ENCODE measurements at regions not wholly inside any gene's neighbourhood (a gene's known extent, or its start where the extent isn't known, plus 50 kb on each side); places are given as distances from the start of the nearest gene placed in this dataset.
A peak's percentile ranks its signal among the peaks of the same experiment; 100 is the strongest.

- H3K36me3 ChIP-seq (ENCODE audit: insufficient read depth, low read length), result no peaks in the 10 kb centered on the region
- H3K27me3 ChIP-seq (ENCODE audit: control insufficient read depth, insufficient read depth, low read length), result no peaks in the 10 kb centered on the region
- H3K9ac ChIP-seq (ENCODE audit: low read depth, low read length), result no peak overlapping the region
- H3K4me3 ChIP-seq (ENCODE audit: low read length), result no peak overlapping the region
- H3K4me2 ChIP-seq (ENCODE audit: low read length), result no peak overlapping the region
- no peaks in the 10 kb centered on the region for H3K9me3 ChIP-seq (replicated peaks; ENCODE audit: low read length)
- H3K4me1 ChIP-seq (ENCODE audit: control insufficient read depth, insufficient read depth, low read length), result no peaks in the 10 kb centered on the region
Measured at GRCh38 chr4:114056599-114056998, 77.2 kb upstream of the ARSJ start.

GRCh38 chr4:114057746-114058145, 78.3 kb upstream of the ARSJ start:
- no peaks in the 10 kb centered on the region for H3K27me3 ChIP-seq (ENCODE audit: control insufficient read depth, insufficient read depth, low read length)
- no peak overlapping the region for H3K4me2 ChIP-seq (ENCODE audit: low read length)
- no peaks in the 10 kb centered on the region for H3K4me1 ChIP-seq (ENCODE audit: control insufficient read depth, insufficient read depth, low read length)
- H3K36me3 ChIP-seq (ENCODE audit: insufficient read depth, low read length), result no peaks in the 10 kb centered on the region
- no peak overlapping the region for H3K9ac ChIP-seq (ENCODE audit: low read depth, low read length)
- H3K4me3 ChIP-seq (ENCODE audit: low read length), result no peak overlapping the region
- no peaks in the 10 kb centered on the region for H3K9me3 ChIP-seq (replicated peaks; ENCODE audit: low read length)

DNA sequence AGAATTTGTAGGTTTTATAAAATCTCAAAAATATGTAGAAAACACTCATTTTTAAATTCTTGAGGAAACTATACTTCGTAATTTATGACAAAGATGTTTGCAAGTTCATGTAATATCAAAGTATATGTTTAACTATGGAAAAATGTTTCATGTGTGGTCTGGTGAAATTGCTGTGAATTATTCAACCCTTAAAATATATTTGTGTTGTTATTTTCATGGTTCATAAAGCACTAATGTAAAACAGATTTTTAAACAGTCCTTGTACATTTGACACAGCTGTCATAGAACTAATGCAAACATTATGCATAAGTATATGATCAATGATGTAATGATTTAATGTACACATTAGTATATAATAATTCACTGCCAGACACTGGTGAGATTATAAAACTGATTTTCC, 83.1 kb upstream of the ARSJ start:
- no peaks in the 10 kb centered on the region for H3K4me1 ChIP-seq (ENCODE audit: control insufficient read depth, insufficient read depth, low read length)
- H3K4me3 ChIP-seq (ENCODE audit: low read length), result no peak overlapping the region
- no peaks in the 10 kb centered on the region for H3K27me3 ChIP-seq (ENCODE audit: control insufficient read depth, insufficient read depth, low read length)
- no peak overlapping the region for H3K9ac ChIP-seq (ENCODE audit: low read depth, low read length)
- no peak overlapping the region for H3K4me2 ChIP-seq (ENCODE audit: low read length)
- H3K36me3 ChIP-seq (ENCODE audit: insufficient read depth, low read length), result no peaks in the 10 kb centered on the region
- no peaks in the 10 kb centered on the region for H3K9me3 ChIP-seq (replicated peaks; ENCODE audit: low read length)

- H3K36me3 ChIP-seq (ENCODE audit: insufficient read depth, low read length), result no peaks in the 10 kb centered on the region
- H3K27me3 ChIP-seq (ENCODE audit: control insufficient read depth, insufficient read depth, low read length), result no peaks in the 10 kb centered on the region
- peaks cover 11% of the 10 kb centered on the region for H3K4me1 ChIP-seq (ENCODE audit: control insufficient read depth, insufficient read depth, low read length)
- H3K4me2 ChIP-seq (ENCODE audit: low read length), result no peak overlapping the region
- no peak overlapping the region for H3K9ac ChIP-seq (ENCODE audit: low read depth, low read length)
- H3K9me3 ChIP-seq (replicated peaks; ENCODE audit: low read length), result no peaks in the 10 kb centered on the region
- H3K4me3 ChIP-seq (ENCODE audit: low read length), result no peak overlapping the region
Measured at GRCh38 chr4:114072781-114073180, 93.3 kb upstream of the ARSJ start.

DNA sequence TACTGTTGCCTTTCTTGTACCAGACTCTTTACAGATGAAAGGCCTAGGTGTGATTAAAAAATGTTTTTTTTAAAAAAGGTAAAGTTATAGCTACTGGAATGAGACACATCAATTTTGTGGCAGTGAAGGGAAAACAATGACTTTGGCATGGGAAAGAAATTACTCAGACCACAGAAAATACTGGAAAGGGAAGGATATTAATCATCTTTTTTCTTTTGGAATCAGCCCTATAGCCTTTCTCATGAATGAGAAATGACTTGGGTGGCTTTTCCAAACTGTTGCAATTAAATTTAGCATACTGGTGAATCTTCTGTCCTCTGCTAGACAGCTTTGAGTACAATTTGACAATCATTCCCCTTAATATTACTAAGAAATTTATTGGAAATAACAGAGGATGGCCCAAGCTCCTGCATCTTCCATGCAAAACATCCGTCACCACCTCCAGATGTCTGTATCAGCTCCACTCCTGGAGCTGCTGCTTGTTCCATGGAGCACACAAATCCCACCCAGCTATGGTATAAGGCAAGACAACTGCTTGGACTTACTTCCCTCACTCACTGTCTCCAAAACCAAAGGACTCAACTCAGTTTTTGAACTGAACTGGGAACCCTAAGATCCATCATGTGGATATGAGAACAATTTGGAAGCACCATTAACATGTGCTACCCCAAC, 97.6 kb upstream of the ARSJ start:
- no peak overlapping the region for H3K9ac ChIP-seq (ENCODE audit: low read depth, low read length)
- H3K4me1 ChIP-seq (ENCODE audit: control insufficient read depth, insufficient read depth, low read length), result peaks cover 15% of the 10 kb centered on the region
- peak overlapping the region; percentile 14 for H3K4me2 ChIP-seq (ENCODE audit: low read length)
- peak overlapping the region; percentile 7 for H3K4me3 ChIP-seq (ENCODE audit: low read length)
- no peaks in the 10 kb centered on the region for H3K27me3 ChIP-seq (ENCODE audit: control insufficient read depth, insufficient read depth, low read length)
- H3K36me3 ChIP-seq (ENCODE audit: insufficient read depth, low read length), result no peaks in the 10 kb centered on the region
- no peaks in the 10 kb centered on the region for H3K9me3 ChIP-seq (replicated peaks; ENCODE audit: low read length)

DNA sequence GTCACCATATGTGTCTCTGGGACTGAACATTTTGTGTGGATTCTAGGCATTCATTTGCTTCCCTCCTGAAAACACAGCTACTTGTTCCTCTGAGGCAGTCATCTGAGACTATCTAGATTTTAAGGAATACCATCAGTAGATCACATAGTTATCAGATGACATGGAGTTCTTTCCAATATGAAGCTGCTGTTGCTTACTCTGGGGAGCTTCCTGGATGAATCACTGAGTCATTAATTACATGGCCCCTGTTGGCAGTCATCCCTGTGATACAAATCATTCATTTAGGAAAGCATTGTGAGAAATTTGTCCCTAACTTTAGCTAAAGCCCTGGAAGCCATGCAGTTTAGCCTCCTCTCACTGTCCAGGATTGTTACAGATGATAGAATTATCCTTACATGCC, 98.2 kb upstream of the ARSJ start:
- peaks cover 15% of the 10 kb centered on the region for H3K4me1 ChIP-seq (ENCODE audit: control insufficient read depth, insufficient read depth, low read length)
- H3K9ac ChIP-seq (ENCODE audit: low read depth, low read length), result no peak overlapping the region
- H3K4me3 ChIP-seq (ENCODE audit: low read length), result peak overlapping the region; percentile 7

GRCh38 chr4:114078636-114079035, 99.2 kb upstream of the ARSJ start:
- Histone ChIP-seq H3K9ac (ENCODE audit: low read depth, low read length) (no peak overlapping the region), H3K36me3 (ENCODE audit: insufficient read depth, low read length) (no peaks in the 10 kb centered on the region), H3K4me2 (ENCODE audit: low read length) (no peak overlapping the region), H3K4me1 (ENCODE audit: control insufficient read depth, insufficient read depth, low read length) (peaks cover 15% of the 10 kb centered on the region), H3K4me3 (ENCODE audit: low read length) (no peak overlapping the region), H3K27me3 (ENCODE audit: control insufficient read depth, insufficient read depth, low read length) (no peaks in the 10 kb centered on the region), H3K9me3 (replicated peaks; ENCODE audit: low read length) (no peaks in the 10 kb centered on the region)

More for the DNA sequence above, 98.2 kb upstream of the ARSJ start:
- H3K4me2 ChIP-seq (ENCODE audit: low read length), result peak overlapping the region; percentile 14
- no peaks in the 10 kb centered on the region for H3K36me3 ChIP-seq (ENCODE audit: insufficient read depth, low read length)
- no peaks in the 10 kb centered on the region for H3K27me3 ChIP-seq (ENCODE audit: control insufficient read depth, insufficient read depth, low read length)
- no peaks in the 10 kb centered on the region for H3K9me3 ChIP-seq (replicated peaks; ENCODE audit: low read length)

GRCh38 chr4:114081783-114082182, 102.3 kb upstream of the ARSJ start:
- Histone ChIP-seq H3K9me3 (replicated peaks; ENCODE audit: low read length) (no peaks in the 10 kb centered on the region), H3K4me2 (ENCODE audit: low read length) (no peak overlapping the region), H3K4me3 (ENCODE audit: low read length) (no peak overlapping the region), H3K9ac (ENCODE audit: low read depth, low read length) (no peak overlapping the region), H3K27me3 (ENCODE audit: control insufficient read depth, insufficient read depth, low read length) (no peaks in the 10 kb centered on the region), H3K4me1 (ENCODE audit: control insufficient read depth, insufficient read depth, low read length) (peaks cover 14% of the 10 kb centered on the region), H3K36me3 (ENCODE audit: insufficient read depth, low read length) (no peaks in the 10 kb centered on the region)

DNA sequence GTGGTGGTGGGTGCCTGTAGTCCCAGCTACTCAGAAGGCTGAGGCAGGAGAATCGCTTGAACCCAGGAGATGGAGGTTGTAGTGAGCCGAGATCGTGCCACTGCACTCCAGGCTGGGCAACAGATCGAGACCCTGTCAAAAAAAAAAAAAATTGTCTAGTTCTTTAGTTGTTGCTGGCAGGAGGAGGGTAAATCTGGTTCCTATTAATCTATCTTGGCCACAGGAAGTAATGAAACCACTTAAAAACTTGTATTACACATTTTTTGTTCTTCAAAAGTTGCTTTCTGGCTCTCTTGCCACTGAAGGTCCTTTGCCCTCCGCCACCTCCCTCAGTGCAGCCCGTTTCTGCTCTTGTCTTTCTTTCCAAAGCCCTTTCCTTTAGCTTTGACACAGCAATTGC, 102.9 kb upstream of the ARSJ start:
- Histone ChIP-seq H3K9me3 (replicated peaks; ENCODE audit: low read length) (no peaks in the 10 kb centered on the region), H3K27me3 (ENCODE audit: control insufficient read depth, insufficient read depth, low read length) (no peaks in the 10 kb centered on the region), H3K4me2 (ENCODE audit: low read length) (no peak overlapping the region), H3K36me3 (ENCODE audit: insufficient read depth, low read length) (no peaks in the 10 kb centered on the region), H3K4me1 (ENCODE audit: control insufficient read depth, insufficient read depth, low read length) (peaks cover 12% of the 10 kb centered on the region), H3K4me3 (ENCODE audit: low read length) (no peak overlapping the region), H3K9ac (ENCODE audit: low read depth, low read length) (no peak overlapping the region)

DNA sequence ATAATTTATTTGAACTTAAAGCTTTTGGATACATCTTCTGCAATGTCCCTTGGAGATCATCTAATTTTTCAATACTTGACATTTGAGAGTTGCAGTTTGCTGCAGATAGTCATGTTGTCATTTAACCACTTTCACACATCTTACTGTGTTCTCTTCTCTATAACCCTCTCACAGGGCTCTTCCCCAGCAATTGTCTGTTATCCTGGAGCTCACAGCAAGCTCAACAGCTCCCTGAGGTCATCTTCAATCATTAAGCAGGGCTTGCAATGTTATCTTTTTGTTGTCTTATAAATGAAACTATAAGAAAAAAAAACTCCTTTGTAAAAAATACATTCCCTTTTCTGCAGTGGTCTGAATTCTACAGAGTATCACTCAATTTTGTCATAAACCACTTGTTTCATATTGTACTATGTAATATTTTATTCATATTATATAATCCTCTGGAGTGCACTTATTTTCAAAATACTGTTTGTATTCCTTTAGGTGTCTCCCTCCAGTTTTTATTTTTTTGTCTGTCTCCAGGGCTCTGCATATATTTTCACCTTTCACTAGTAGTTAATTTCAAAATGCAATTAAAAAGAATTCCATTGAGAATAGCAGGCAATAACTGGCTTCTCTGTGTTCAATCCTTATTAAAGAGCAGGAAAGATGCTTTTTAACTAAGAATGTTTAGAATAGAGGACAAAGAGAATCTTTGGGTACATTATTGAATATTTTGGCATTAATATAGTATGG, 106.3 kb upstream of the ARSJ start:
- Histone ChIP-seq H3K4me3 (ENCODE audit: low read length) (no peak overlapping the region), H3K4me2 (ENCODE audit: low read length) (no peak overlapping the region), H3K36me3 (ENCODE audit: insufficient read depth, low read length) (no peaks in the 10 kb centered on the region), H3K27me3 (ENCODE audit: control insufficient read depth, insufficient read depth, low read length) (no peaks in the 10 kb centered on the region), H3K9ac (ENCODE audit: low read depth, low read length) (no peak overlapping the region), H3K4me1 (ENCODE audit: control insufficient read depth, insufficient read depth, low read length) (peaks cover 11% of the 10 kb centered on the region), H3K9me3 (replicated peaks; ENCODE audit: low read length) (no peaks in the 10 kb centered on the region)

DNA sequence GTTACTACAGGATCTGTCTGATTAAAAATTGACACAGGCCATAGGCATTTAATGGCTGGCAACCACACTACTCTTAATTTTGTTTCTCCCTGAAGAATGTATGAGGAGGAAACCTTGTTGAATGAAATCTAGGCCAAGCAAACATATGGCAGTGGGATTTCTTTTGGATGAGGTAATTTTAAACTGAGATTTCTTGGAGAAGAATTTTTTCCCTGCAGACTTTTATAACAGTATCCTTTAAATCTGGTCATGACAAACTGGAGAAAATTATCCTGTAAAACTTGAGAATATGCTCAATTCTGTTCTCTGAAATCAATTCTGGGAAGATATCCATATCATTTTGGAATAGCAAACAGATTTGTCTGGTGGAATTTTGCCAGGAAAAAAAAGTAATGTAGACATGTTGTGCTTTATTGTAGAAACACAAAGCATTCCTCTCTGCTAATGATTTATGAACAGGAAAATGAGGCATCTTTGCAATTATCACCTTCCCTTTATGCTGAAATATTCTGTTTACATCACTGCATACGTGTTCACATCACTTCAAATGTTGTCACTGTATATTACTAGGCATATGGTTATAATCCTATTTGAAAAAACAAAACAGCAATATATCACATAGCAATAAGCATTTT, 108.3 kb upstream of the ARSJ start:
- no peak overlapping the region for H3K9ac ChIP-seq (ENCODE audit: low read depth, low read length)
- no peaks in the 10 kb centered on the region for H3K27me3 ChIP-seq (ENCODE audit: control insufficient read depth, insufficient read depth, low read length)

More for the DNA sequence above, 108.3 kb upstream of the ARSJ start:
- no peak overlapping the region for H3K4me2 ChIP-seq (ENCODE audit: low read length)
- H3K4me3 ChIP-seq (ENCODE audit: low read length), result no peak overlapping the region
- no peaks in the 10 kb centered on the region for H3K9me3 ChIP-seq (replicated peaks; ENCODE audit: low read length)
- H3K36me3 ChIP-seq (ENCODE audit: insufficient read depth, low read length), result no peaks in the 10 kb centered on the region
- peaks cover 11% of the 10 kb centered on the region for H3K4me1 ChIP-seq (ENCODE audit: control insufficient read depth, insufficient read depth, low read length)

Measured in skeletal muscle satellite cell (primary cell).